ENCODE measurements at regions not wholly inside any gene's neighbourhood (a gene's known extent, or its start where the extent isn't known, plus 50 kb on each side); places are given as distances from the start of the nearest gene placed in this dataset.

DNA sequence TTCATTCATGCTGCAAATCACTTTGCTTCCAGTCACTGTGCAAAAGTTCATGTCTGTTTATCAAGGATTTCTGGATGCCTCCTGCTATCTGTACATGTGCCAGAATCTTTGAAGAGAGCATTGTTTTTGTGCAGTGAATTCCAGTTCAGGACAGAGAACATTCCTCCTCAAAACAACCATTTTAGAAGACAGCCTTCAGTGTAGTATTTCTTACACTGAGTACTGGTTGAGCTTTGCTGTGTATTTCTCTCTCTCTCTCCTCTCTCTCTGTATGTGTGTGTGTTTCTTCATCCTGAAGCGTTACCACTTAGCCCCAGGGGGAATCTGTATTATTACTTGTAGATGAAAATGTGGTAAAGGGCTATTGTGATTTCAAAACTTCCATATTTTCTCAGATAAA lies 123.8 kb upstream of the CHL1 start:
- no peaks in the 10 kb centered on the region for H3K4me1 ChIP-seq (ENCODE audit: control insufficient read depth, extremely low read depth, insufficient read depth, low read length)
- FAIRE-seq: no peak
- no peaks in the 10 kb centered on the region for H3K9me3 ChIP-seq (ENCODE audit: control insufficient read depth, low read depth, low read length)
- no peaks in the 10 kb centered on the region for H3K79me2 ChIP-seq (ENCODE audit: control insufficient read depth, insufficient read depth, low read length)
- no peaks in the 10 kb centered on the region for H4K20me1 ChIP-seq (ENCODE audit: control insufficient read depth, extremely low read depth, insufficient read depth, low read length)
- no peak overlapping the region for H3K27ac ChIP-seq (ENCODE audit: control insufficient read depth, insufficient read depth, low read length)
- H3K36me3 ChIP-seq (ENCODE audit: control insufficient read depth in 2 of 2, extremely low read depth in 1 of 2, insufficient read depth in 2 of 2, low read length in 2 of 2): no peaks in the 10 kb centered on the region
- DNase-seq (ENCODE audit: low read depth, low spot score): no peak
- dilution Hi-C loops (cut with MboI; ENCODE audit: extremely low pct_ligation_motif_present, low sequenced_read_pairs): no loop called here
- no peak overlapping the region for H3K4me3 ChIP-seq (ENCODE audit: control insufficient read depth in 2 of 3, extremely low read depth in 1 of 3, insufficient read depth in 2 of 3, low read depth in 1 of 3, low read length in 3 of 3)
- H2AFZ ChIP-seq (ENCODE audit: control insufficient read depth, low read length): no peak overlapping the region
- no peak for TF ChIP-seq EZH2 (IDR thresholded peaks at IDR 0.05; ENCODE audit: low read length)
- no peak for TF ChIP-seq CTCF (optimal IDR thresholded peaks at IDR 0.05 in 1 of 3, IDR thresholded peaks at IDR 0.05 in 1 of 3, conservative IDR thresholded peaks at IDR 0.05 in 1 of 3; ENCODE audit: extremely low read depth in 1 of 3, insufficient read depth in 2 of 3, low read length in 3 of 3)
- H3K9ac ChIP-seq (ENCODE audit: control insufficient read depth, extremely low read depth, insufficient read depth, low read length): no peak overlapping the region
- H3K4me2 ChIP-seq (ENCODE audit: control insufficient read depth, extremely low read depth, insufficient read depth, low read depth, low read length): no peak overlapping the region
- no peaks in the 10 kb centered on the region for H3K9me1 ChIP-seq (ENCODE audit: control insufficient read depth, extremely low read depth, insufficient read depth, low read length)
- H3K27me3 ChIP-seq (ENCODE audit: control insufficient read depth, extremely low read depth, insufficient read depth, low read length): no peaks in the 10 kb centered on the region

GRCh38 chr3:73271-73670 lies 123.3 kb upstream of the CHL1 start:
- H2AFZ ChIP-seq (ENCODE audit: control insufficient read depth, low read length): no peak overlapping the region
- H3K4me1 ChIP-seq (ENCODE audit: control insufficient read depth, extremely low read depth, insufficient read depth, low read length): no peaks in the 10 kb centered on the region
- no peaks in the 10 kb centered on the region for H3K27me3 ChIP-seq (ENCODE audit: control insufficient read depth, extremely low read depth, insufficient read depth, low read length)
- TF ChIP-seq EZH2 (IDR thresholded peaks at IDR 0.05; ENCODE audit: low read length) (no peak), CTCF (optimal IDR thresholded peaks at IDR 0.05 in 1 of 3, IDR thresholded peaks at IDR 0.05 in 1 of 3, conservative IDR thresholded peaks at IDR 0.05 in 1 of 3; ENCODE audit: extremely low read depth in 1 of 3, insufficient read depth in 2 of 3, low read length in 3 of 3) (no peak)
- no peaks in the 10 kb centered on the region for H3K9me1 ChIP-seq (ENCODE audit: control insufficient read depth, extremely low read depth, insufficient read depth, low read length)
- DNase-seq (ENCODE audit: low read depth, low spot score) (no peak), FAIRE-seq (no peak)
- H3K27ac ChIP-seq (ENCODE audit: control insufficient read depth, insufficient read depth, low read length): no peak overlapping the region
- H3K9me3 ChIP-seq (ENCODE audit: control insufficient read depth, low read depth, low read length): no peaks in the 10 kb centered on the region
- H3K79me2 ChIP-seq (ENCODE audit: control insufficient read depth, insufficient read depth, low read length): no peaks in the 10 kb centered on the region
- dilution Hi-C loops (cut with MboI; ENCODE audit: extremely low pct_ligation_motif_present, low sequenced_read_pairs): no loop called here
- no peak overlapping the region for H3K9ac ChIP-seq (ENCODE audit: control insufficient read depth, extremely low read depth, insufficient read depth, low read length)
- no peaks in the 10 kb centered on the region for H3K36me3 ChIP-seq (ENCODE audit: control insufficient read depth in 2 of 2, extremely low read depth in 1 of 2, insufficient read depth in 2 of 2, low read length in 2 of 2)
- no peaks in the 10 kb centered on the region for H4K20me1 ChIP-seq (ENCODE audit: control insufficient read depth, extremely low read depth, insufficient read depth, low read length)
- no peak overlapping the region for H3K4me3 ChIP-seq (ENCODE audit: control insufficient read depth in 2 of 3, extremely low read depth in 1 of 3, insufficient read depth in 2 of 3, low read depth in 1 of 3, low read length in 3 of 3)
- no peak overlapping the region for H3K4me2 ChIP-seq (ENCODE audit: control insufficient read depth, extremely low read depth, insufficient read depth, low read depth, low read length)

All from keratinocyte (primary cell).